Activated T-cell treated with anti-CD3 and anti-CD28 coated beads for 1 hour (primary cell): ENCODE measurements at regions not wholly inside any gene's neighbourhood (a gene's known extent, or its start where the extent isn't known, plus 50 kb on each side); places are given as distances from the start of the nearest gene placed in this dataset.
"Not testable (repeated sequence)": the region's sequence is repeated elsewhere in the genome, so short reads cannot be mapped to it uniquely, and the experiment has no call there.

ENCODE experiments used
- DNase-seq: peaks from one replicate; pipeline ENCODE4 v3.0.0-alpha.2; 2020; ENCODE audit warnings: low read depth

DNA sequence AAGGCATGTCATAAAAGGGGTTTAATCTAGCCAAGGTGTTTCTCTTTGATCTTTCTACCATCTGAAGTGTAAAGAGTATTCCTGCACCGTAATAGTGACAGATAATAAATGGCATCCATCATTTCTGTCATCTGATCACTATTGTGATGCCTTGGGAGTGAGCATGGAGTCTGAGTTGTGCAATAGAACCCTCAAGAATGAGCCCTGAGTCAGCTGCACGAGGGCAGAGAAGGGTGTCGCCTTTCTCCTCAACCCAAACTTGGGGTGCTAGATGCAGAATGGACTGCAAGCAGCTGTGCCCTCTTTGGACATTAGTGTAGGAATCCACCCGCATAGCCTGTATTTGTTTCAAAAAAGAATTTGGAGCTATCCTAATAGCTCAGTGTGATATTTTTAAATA lies 115.2 kb downstream of the ZNF37A start:
- no peak for DNase-seq

GRCh38 chr10:38209748-38210147 lies 115.6 kb downstream of the ZNF37A start:
- not testable (repeated sequence) for DNase-seq

DNA sequence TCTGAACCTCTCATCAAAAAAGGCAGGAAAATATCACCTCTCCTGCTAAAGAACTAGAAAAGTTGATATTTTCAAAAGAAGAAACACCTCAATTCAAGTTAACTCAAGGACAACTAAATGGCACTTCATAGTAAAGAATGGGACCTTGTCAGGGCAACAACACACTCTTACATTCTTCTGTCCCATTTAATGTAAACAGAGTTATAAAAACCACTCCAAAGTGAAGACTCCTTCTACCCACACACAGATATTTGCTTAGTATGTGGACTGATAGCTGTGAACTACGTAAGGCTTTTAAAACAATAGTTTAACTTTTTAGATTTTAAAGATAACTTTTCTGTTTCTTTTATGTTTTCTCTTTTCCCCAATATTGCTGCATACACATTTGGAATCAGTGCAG lies 118.3 kb downstream of the ZNF37A start:
- no peak for DNase-seq

GRCh38 chr10:38226385-38226784 lies 132.2 kb downstream of the ZNF37A start:
- DNase-seq: no peak

GRCh38 chr10:38228394-38228793 lies 134.3 kb downstream of the ZNF37A start:
- no peak for DNase-seq

- DNase-seq: not testable (repeated sequence)
Measured at GRCh38 chr10:38238479-38238878, 144.3 kb downstream of the ZNF37A start.

DNA sequence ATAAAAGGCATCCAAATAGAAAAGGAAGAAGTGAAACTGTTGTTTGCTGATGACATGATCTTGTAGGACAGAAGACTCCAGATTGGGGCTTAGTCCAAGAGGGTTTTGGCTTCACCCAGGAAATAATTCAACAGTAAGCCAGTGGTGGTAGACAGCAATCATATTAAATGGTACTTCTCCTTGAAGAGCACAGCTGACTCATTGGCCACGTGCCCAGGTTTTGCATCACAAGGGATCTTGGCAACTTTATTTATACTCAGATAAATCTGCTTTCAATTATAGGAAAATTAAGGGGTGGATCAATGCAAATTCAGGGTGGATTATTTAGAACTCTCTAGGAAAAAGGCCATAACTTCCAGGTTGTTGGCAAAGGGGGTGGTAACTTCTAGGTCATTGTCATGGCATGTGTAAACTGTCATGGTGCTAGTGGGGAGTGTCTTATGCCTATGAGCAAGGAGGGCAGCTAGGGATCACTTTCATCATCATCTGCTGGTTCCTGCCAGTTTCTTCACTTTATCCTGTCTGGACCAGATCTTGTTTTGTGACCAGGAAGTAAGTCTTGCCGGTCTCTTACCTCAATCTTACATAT lies 148.0 kb downstream of the ZNF37A start:
- DNase-seq: not testable (repeated sequence)

DNA sequence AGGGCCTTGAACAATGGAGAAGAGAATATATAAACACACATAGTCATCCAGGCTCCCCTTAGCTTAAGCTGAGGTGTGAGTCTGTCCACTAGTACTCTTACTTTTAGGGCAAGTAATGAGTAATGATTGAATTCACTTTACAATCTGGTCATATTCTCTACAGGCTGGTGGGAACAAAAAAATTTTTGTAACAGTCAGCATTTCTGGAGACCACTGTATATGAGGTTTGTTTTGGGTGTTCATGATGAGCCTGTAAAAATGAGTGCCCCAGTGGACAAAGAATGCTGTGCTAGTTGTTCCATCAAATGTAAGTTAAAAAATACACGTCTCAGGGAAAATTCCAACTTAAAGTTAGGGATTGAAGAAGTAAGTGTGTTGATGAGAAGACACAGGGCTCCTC lies 154.0 kb downstream of the ZNF37A start:
- not testable (repeated sequence) for DNase-seq

GRCh38 chr10:38252551-38252950 lies 158.4 kb downstream of the ZNF37A start:
- DNase-seq: not testable (repeated sequence)

DNA sequence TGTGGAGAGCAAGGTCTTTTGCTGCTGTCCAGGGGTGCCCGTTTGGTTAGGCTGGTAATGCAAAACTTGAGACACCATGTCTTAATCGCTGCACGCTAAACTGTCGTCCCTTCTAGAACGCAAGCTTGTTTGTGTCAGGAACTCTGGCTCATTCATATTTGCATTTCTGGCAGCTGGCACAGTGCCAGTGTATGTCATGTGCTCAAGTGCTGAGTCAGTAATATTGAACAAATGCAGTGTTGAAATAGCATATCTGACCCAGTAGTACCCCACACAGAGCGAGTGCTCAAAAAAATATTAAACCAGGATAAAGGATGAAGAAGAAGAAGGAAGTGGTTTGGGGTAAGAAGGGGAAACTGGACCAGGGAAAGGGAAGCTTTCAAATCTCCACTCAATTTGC lies 173.4 kb downstream of the ZNF37A start:
- not testable (repeated sequence) for DNase-seq

DNA sequence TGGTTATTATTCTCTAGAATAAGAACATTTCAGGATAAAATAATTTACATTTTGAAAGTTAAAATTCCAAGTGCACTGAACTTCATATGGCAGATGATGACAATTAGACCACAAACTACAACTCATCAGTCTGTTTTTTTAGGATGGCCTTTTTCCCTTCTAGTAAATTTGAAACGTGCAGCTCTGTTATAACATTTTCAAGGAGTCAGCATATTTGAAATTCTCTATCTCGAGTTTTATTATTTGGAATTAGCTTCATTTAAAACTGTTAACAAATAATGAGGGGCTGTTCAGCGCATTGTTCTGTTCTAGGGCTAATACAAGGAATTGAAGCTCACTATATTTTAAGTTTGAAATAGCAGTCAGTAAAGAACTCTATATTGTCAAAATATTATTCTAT lies 176.9 kb downstream of the ZNF37A start:
- DNase-seq: not testable (repeated sequence)

- DNase-seq: not testable (repeated sequence)
Measured at GRCh38 chr10:38274879-38275278, 180.7 kb downstream of the ZNF37A start.

GRCh38 chr10:38292560-38292959 lies 198.4 kb downstream of the ZNF37A start:
- DNase-seq: not testable (repeated sequence)

GRCh38 chr10:38310111-38310510 lies 216.0 kb downstream of the ZNF37A start:
- not testable (repeated sequence) for DNase-seq

DNA sequence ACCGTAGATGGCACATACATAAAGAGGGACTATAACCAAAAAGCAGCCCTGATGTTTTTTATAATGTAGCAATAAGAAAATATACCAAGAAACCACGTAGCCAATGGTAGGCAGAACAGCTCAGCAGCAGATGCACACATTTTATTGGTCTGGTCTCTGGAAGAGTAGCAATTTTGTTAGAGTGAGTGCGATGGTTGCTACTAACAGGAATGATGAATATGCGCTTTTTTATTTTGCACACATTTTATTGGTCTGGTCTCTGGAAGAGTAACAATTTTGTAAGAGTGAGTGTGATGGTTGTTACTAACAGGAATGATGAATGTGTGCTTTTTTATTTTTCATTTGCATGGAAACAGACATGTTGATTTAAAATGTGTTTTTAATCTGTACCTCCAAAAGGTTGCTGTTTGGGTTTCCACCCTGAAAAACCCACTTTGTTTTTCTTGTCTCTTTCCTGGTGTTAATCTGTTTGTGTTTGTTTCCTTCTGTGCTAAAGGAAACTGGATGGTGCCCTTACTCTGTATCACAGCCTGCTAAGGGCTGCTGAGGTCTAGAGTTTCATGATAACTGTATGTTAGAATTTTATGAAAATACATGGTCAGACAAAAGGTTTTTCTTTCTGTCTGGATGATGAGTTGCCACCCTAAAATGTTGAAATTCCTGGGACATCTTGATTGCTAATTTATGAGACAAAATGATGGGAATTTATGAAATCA lies 221.1 kb downstream of the ZNF37A start:
- not testable (repeated sequence) for DNase-seq

GRCh38 chr10:38321393-38321792 lies 227.3 kb downstream of the ZNF37A start:
- not testable (repeated sequence) for DNase-seq

DNA sequence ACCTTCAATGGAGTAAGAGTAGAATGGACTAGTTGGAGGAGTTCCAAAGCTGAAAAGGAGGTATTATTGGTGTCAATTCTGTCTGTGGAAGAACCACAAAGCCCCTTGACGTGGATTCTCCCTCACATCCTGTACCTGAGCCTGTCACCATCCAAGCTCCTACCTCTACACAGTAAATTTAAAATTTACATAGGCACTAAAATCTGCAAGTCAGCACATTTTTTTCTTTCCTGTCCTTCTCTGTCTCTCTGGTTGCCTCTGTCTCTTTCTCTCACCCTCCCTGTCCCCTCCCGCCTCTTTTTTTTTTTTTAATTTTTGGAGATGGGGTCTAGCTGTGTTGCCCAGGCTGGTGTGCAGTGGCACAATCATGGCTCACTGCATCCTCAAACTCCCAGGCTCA lies 236.2 kb downstream of the ZNF37A start:
- not testable (repeated sequence) for DNase-seq

DNA sequence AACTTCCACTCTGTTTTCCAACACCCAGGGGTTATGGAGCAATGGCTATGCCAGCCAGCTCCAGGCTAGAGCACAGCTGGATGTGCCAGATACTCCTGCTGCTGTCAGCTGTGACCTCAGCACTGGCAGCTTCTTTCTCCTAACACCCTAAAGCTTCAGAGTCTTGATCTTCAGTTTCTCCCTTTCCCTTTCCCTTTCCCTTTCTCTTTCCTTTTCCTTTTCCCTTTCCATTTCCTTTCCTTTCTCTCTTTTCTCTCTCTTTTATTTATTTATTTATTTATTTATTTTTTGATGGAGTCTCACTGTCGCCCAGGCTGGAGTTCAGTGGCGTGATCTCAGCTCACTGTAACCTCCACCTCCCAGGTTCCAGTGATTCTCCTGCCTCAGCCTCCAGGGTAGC lies 237.0 kb downstream of the ZNF37A start:
- not testable (repeated sequence) for DNase-seq

DNA sequence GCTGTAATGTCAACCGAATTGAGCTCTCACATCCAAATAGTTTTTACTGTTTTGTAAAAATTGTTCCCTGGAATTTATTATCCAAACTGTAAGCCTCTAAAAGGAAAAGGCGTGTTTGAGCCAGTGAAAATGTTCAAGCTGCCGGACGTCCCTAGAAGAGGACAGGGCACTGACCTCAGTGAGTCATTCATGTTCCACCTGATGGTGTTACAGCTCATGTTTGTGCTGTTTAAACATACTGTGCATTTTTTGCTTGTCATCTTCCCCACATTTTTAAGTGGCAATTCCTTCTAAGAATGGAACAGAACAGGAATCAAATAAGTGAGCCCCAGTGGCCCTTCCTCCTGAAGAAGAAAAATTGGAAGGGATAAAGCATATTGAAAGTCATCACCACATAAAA lies 239.6 kb downstream of the ZNF37A start:
- DNase-seq: not testable (repeated sequence)

DNA sequence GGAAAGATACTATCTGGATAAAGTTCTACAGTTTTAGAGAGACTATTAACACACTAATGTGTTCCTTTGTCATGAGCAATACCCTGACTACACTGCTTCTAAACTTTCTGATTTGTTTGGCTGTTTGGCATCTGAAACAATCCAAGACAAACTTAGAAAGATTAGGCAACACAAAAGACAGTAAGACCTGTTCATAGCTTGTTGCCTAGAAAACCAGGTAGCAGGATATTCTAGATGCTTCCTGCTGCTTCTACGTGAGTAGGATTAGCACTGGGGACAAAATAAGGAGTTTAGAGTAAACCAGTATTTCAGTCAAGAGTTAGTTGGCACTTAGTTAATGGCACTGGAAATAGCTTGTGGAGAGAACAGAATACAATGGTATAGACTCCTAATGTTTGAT lies 256.5 kb downstream of the ZNF37A start:
- not testable (repeated sequence) for DNase-seq

DNA sequence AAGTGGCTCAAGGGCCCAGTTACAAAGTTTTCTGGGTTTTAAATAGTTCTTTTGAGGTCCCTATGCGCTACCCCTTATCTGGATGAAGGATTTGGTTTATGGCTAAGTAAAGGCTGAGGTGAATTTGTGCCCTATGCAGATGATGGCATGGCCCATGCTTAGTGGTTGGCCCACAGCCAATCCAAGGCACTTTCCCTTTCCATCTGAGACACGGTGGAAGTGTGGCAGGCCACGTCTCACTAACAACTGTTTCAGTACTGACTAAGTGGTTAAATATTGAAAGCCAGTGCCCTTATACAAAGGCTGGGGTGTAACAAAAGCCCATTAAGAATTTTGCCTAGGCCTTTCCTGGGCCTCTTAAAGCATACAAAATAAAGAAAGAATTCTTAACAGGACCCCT lies 260.3 kb downstream of the ZNF37A start:
- DNase-seq: not testable (repeated sequence)

GRCh38 chr10:38355911-38356526 lies 261.9 kb downstream of the ZNF37A start:
- DNase-seq: peak; percentile 57

- not testable (repeated sequence) for DNase-seq
Measured at GRCh38 chr10:38356527-38356926, 262.4 kb downstream of the ZNF37A start.
